Right atrium auricular region (tissue), 2 donors: ENCODE measurements at regions not wholly inside any gene's neighbourhood (a gene's known extent, or its start where the extent isn't known, plus 50 kb on each side); places are given as distances from the start of the nearest gene placed in this dataset.

ENCODE experiments used
- DNase-seq: peaks from one replicate; pipeline ENCODE4 v3.0.0-alpha.2; 2019; ENCODE audit warnings: low spot score
- H3K27ac ChIP-seq, 2 donors: fragments of 200-600 bp; sonication (generic); 1 replicate in 1 of 2; 2 replicates in 1 of 2; pipeline ENCODE4 v1.5.1; 2016 to 2019
- H3K27me3 ChIP-seq, 2 donors: fragments of 200-600 bp; sonication (generic); one replicate each; pipeline versions ENCODE4 v1.5.1 to v1.6.0; 2017 to 2019
- H3K36me3 ChIP-seq: fragments of 200-600 bp; sonication (generic); one replicate; pipeline ENCODE4 v1.5.1; 2016
- H3K4me1 ChIP-seq, 2 donors: fragments of 200-600 bp; sonication (generic); one replicate each; pipeline versions ENCODE4 v1.5.1 to v1.6.0; 2017 to 2019
- H3K4me3 ChIP-seq, 2 donors: fragments of 200-600 bp; sonication (generic); 1 replicate in 1 of 2; 2 replicates in 1 of 2; pipeline ENCODE4 v1.5.1; 2017 to 2019; ENCODE audit warnings: mild to moderate bottlenecking in 1 of 2, moderate library complexity in 1 of 2
- H3K9me3 ChIP-seq, 2 donors: fragments of 200-600 bp; sonication (generic); one replicate each; pipeline ENCODE4 v1.5.1; 2019
- CTCF ChIP-seq, 2 donors: fragments of 200-600 bp; sonication (generic); IDR thresholded peaks; one replicate each; pipeline ENCODE4 v1.5.1; 2019; ENCODE audit warnings: antibody characterized with exemption in 2 of 2

- H3K27me3 ChIP-seq = no peaks in the 10 kb centered on the region
- H3K4me1 ChIP-seq = no peaks in the 10 kb centered on the region
- no peak for TF ChIP-seq CTCF (IDR thresholded peaks at IDR 0.05)
- H3K27ac ChIP-seq = no peak overlapping the region
- H3K9me3 ChIP-seq = no peaks in the 10 kb centered on the region
- DNase-seq = no peak
- no peak overlapping the region for H3K4me3 ChIP-seq
- no peaks in the 10 kb centered on the region for H3K36me3 ChIP-seq
Measured at GRCh38 chr7:52473756-52474155, 561.7 kb upstream of the POM121L12 start.

GRCh38 chr7:52472006-52472620 lies 563.3 kb upstream of the POM121L12 start:
- Histone ChIP-seq H3K27ac (no peak overlapping the region), H3K4me3 (no peak overlapping the region), H3K36me3 (no peaks in the 10 kb centered on the region), H3K4me1 (no peaks in the 10 kb centered on the region), H3K9me3 (no peaks in the 10 kb centered on the region), H3K27me3 (no peaks in the 10 kb centered on the region)
- no peak for TF ChIP-seq CTCF (IDR thresholded peaks at IDR 0.05)
- DNase-seq = no peak

- H3K4me1 ChIP-seq = no peaks in the 10 kb centered on the region
- no peak for TF ChIP-seq CTCF (IDR thresholded peaks at IDR 0.05)
- no peak overlapping the region for H3K27ac ChIP-seq
- no peak for DNase-seq
- no peaks in the 10 kb centered on the region for H3K27me3 ChIP-seq
- H3K4me3 ChIP-seq = no peak overlapping the region
- no peaks in the 10 kb centered on the region for H3K9me3 ChIP-seq
- no peaks in the 10 kb centered on the region for H3K36me3 ChIP-seq
Measured at GRCh38 chr7:52465216-52465615, 570.2 kb upstream of the POM121L12 start.

GRCh38 chr7:52463341-52463740 lies 572.1 kb upstream of the POM121L12 start:
- Histone ChIP-seq H3K36me3 (no peaks in the 10 kb centered on the region), H3K4me1 (no peaks in the 10 kb centered on the region), H3K27ac (no peak overlapping the region), H3K27me3 (no peaks in the 10 kb centered on the region), H3K9me3 (no peaks in the 10 kb centered on the region), H3K4me3 (no peak overlapping the region)
- DNase-seq = no peak
- no peak for TF ChIP-seq CTCF (IDR thresholded peaks at IDR 0.05)

GRCh38 chr7:52462474-52462873 lies 573.0 kb upstream of the POM121L12 start:
- DNase-seq = no peak
- TF ChIP-seq CTCF (IDR thresholded peaks at IDR 0.05) = no peak
- no peaks in the 10 kb centered on the region for H3K36me3 ChIP-seq

GRCh38 chr7:52455571-52455970 lies 579.9 kb upstream of the POM121L12 start:
- Histone ChIP-seq H3K4me1 (no peaks in the 10 kb centered on the region), H3K4me3 (no peak overlapping the region), H3K9me3 (no peaks in the 10 kb centered on the region), H3K36me3 (no peaks in the 10 kb centered on the region), H3K27me3 (no peaks in the 10 kb centered on the region), H3K27ac (no peak overlapping the region)
- DNase-seq = no peak
- no peak for TF ChIP-seq CTCF (IDR thresholded peaks at IDR 0.05)

More at GRCh38 chr7:52462474-52462873, 573.0 kb upstream of the POM121L12 start:
- H3K27me3 ChIP-seq = no peaks in the 10 kb centered on the region
- no peaks in the 10 kb centered on the region for H3K4me1 ChIP-seq
- no peak overlapping the region for H3K27ac ChIP-seq
- no peaks in the 10 kb centered on the region for H3K9me3 ChIP-seq
- H3K4me3 ChIP-seq = no peak overlapping the region
